Lung (tissue), 11 donors: ENCODE measurements at regions not wholly inside any gene's neighbourhood (a gene's known extent, or its start where the extent isn't known, plus 50 kb on each side); places are given as distances from the start of the nearest gene placed in this dataset.

Experiments used
- ATAC-seq: fragments of 200-7000 bp; cut with Tn5 transposase; one replicate; pipeline ENCODE4 v1.9.1; 2020; ENCODE audit warnings: moderate number of reproducible peaks; ENCODE audit not compliant: insufficient read depth, low FRiP score
- DNase-seq, 3 donors: peaks; one replicate each; pipeline ENCODE4 v3.0.0-alpha.2; 2013 to 2017
- H3K27ac ChIP-seq, 2 donors: one replicate each; pipeline ENCODE4 v1.5.1; 2013; ENCODE audit warnings: mild to moderate bottlenecking in 2 of 2, moderate library complexity in 2 of 2, control low read depth in 1 of 2, inconsistent platforms in 1 of 2, low read depth in 1 of 2, low read length in 1 of 2
- H3K27me3 ChIP-seq, 3 donors: one replicate each; pipeline ENCODE4 v1.5.1; 2013; ENCODE audit warnings: low read length in 2 of 3; ENCODE audit not compliant: control insufficient read depth in 3 of 3, insufficient read depth in 3 of 3
- H3K36me3 ChIP-seq, 4 donors: one replicate each; pipeline ENCODE4 v1.5.1; 2013; ENCODE audit warnings: low read length in 4 of 4, mild to moderate bottlenecking in 1 of 4, moderate library complexity in 1 of 4; ENCODE audit not compliant: control insufficient read depth in 4 of 4, insufficient read depth in 4 of 4
- H3K4me1 ChIP-seq, 5 donors: one replicate each; pipeline ENCODE4 v1.5.1; 2013; ENCODE audit warnings: low read length in 5 of 5, mild to moderate bottlenecking in 2 of 5, moderate library complexity in 1 of 5; ENCODE audit not compliant: control insufficient read depth in 5 of 5, insufficient read depth in 5 of 5
- H3K4me3 ChIP-seq: one replicate; pipeline ENCODE4 v1.5.1; 2013; ENCODE audit warnings: mild to moderate bottlenecking, control low read depth, moderate library complexity
- H3K9ac ChIP-seq, 2 donors: one replicate each; pipeline ENCODE4 v1.5.1; 2013; ENCODE audit warnings: low read length in 2 of 2, control low read depth in 1 of 2; ENCODE audit not compliant: insufficient read depth in 1 of 2
- H3K9me3 ChIP-seq, 4 donors: one replicate each; pipeline ENCODE4 v1.5.1; 2013; ENCODE audit warnings: low read length in 3 of 4, mild to moderate bottlenecking in 1 of 4, moderate library complexity in 1 of 4; ENCODE audit not compliant: control insufficient read depth in 4 of 4, insufficient read depth in 3 of 4
- WGBS, 2 donors: extraction: QIAGEN DNeasy Blood & Tissue Kit; methylation state at CpG; one replicate each; pipeline ENCODE4 v1.1.7; 2013; 5-methylcytosine and 5-hydroxymethylcytosine counted together
- TF ChIP-seq, protein P1 (sequence below): IDR thresholded peaks from 2 replicates; pipeline ENCODE4 v1.5.1; 2012; ENCODE audit warnings: mild to moderate bottlenecking; ENCODE audit errors: control extremely low read depth, extremely low read depth
- donor health status: control.
- donor health status: control.
- donor health status: Bipolar disorder and iron deficiency.
- donor health status: healthy.
- donor health status: DM: yes; HTN: yes; CAD: no.

DNA sequence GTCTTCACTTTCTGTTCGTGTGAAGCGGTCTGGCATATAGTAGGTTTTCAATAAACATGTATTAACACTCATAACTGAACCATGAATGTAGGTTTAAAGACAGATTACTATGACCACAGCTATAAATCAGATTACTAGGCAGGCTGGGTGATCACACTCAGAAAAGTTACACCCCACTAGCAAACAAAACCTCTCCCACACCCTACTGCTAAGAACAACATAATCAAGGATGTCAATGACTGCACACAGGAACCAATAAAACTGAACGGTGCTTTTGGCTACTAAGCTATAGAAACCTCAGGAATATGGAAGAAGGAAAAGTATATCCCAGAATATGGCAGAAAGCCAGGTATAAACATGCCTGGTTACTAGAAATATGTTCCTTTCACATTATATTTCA, 676.9 kb downstream of the SMARCA1 start:
- no peak overlapping the region for H3K27ac ChIP-seq

DNA sequence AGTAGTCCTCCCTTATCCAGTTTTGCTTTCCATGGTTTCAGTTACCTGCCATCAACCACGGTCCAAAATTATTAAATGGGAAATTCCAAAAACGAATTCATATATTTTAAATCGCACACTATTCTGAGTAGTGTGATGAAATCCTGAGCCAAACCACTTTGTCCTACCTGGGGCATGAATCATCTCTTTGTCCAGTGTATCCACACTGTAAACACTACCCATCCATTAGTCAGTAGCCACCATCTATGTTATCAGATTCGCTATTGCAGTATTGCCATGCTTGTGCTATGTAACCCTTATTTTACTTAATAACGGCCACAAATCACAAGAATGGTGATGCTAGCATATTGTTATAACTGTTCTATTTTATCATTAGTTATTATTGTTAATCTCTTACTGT, 704.6 kb downstream of the SMARCA1 start:
- no peaks in the 10 kb centered on the region for H3K27me3 ChIP-seq
- no peaks in the 10 kb centered on the region for H3K9me3 ChIP-seq
- no peaks in the 10 kb centered on the region for H3K4me1 ChIP-seq
- H3K36me3 ChIP-seq = no peaks in the 10 kb centered on the region
- no peak for ATAC-seq
- WGBS, 2 donors = 76 to 98% methylated on average over 5 of the region's 5 CpGs
- no peak overlapping the region for H3K27ac ChIP-seq
- no peak overlapping the region for H3K9ac ChIP-seq
- DNase-seq = no peak
- TF ChIP-seq, protein P1, sequence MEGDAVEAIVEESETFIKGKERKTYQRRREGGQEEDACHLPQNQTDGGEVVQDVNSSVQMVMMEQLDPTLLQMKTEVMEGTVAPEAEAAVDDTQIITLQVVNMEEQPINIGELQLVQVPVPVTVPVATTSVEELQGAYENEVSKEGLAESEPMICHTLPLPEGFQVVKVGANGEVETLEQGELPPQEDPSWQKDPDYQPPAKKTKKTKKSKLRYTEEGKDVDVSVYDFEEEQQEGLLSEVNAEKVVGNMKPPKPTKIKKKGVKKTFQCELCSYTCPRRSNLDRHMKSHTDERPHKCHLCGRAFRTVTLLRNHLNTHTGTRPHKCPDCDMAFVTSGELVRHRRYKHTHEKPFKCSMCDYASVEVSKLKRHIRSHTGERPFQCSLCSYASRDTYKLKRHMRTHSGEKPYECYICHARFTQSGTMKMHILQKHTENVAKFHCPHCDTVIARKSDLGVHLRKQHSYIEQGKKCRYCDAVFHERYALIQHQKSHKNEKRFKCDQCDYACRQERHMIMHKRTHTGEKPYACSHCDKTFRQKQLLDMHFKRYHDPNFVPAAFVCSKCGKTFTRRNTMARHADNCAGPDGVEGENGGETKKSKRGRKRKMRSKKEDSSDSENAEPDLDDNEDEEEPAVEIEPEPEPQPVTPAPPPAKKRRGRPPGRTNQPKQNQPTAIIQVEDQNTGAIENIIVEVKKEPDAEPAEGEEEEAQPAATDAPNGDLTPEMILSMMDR = no peak
- H3K4me3 ChIP-seq = no peak overlapping the region

More for the DNA sequence above, 676.9 kb downstream of the SMARCA1 start:
- DNase-seq = no peak
- 71 to 87% methylated on average over 3 of the region's 3 CpGs for WGBS, 2 donors
- no peaks in the 10 kb centered on the region for H3K36me3 ChIP-seq
- H3K9me3 ChIP-seq = no peaks in the 10 kb centered on the region
- H3K4me3 ChIP-seq = no peak overlapping the region
- no peaks in the 10 kb centered on the region for H3K27me3 ChIP-seq
- no peaks in the 10 kb centered on the region for H3K4me1 ChIP-seq
- no peak overlapping the region for H3K9ac ChIP-seq
- ATAC-seq = no peak
- TF ChIP-seq, protein P1 = no peak

DNA sequence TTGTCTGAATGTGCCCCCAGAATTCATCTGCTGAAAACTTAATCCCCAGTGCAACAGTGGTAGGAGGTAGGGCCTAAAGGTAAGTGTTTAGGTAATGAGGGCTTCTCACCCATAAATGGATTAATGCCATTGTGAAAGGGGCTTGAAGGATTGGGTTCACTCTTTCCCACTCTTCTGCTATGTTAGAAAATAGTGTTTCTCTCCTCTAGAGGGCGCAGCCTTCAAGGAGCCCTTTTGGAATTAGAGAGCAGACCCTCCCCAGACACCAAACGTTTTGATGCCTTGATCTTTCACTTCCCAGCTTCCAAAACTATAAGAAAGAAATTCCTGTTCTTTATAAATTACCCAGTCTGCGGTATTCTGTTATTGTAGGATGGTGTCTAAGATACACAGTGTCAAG, 706.4 kb downstream of the SMARCA1 start:
- Histone ChIP-seq H3K9me3 (no peaks in the 10 kb centered on the region), H3K27ac (no peak overlapping the region), H3K36me3 (no peaks in the 10 kb centered on the region), H3K27me3 (no peaks in the 10 kb centered on the region), H3K4me3 (no peak overlapping the region), H3K9ac (no peak overlapping the region), H3K4me1 (no peaks in the 10 kb centered on the region)
- no peak for ATAC-seq
- TF ChIP-seq, protein P1 = no peak
- DNase-seq = peak in 1 of 3 donors; percentile 4
- 7 to 21% methylated on average over 3 of the region's 3 CpGs for WGBS, 2 donors

DNA sequence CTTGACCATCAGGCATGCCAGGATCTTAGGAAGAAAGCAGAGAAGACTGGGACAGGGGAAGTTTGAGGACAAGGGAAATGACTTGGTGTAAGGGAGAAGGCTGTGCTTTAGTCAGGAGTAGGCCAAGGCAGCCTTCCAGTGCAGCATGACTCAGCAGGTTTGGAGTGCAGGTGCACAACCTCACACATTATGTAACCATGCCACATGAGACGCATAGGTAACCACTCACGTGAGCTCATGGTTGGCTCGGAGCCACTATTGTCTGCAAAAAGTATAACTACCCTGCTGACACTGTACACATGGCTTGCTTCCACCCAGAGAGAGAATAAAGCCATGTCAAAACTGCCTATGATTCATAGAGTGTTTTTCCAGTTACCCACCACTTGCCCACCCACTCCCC, 715.9 kb downstream of the SMARCA1 start:
- H3K4me1 ChIP-seq = no peaks in the 10 kb centered on the region
- H3K36me3 ChIP-seq = no peaks in the 10 kb centered on the region
- H3K27ac ChIP-seq = no peak overlapping the region
- no peak overlapping the region for H3K4me3 ChIP-seq
- H3K9me3 ChIP-seq = peaks cover 0 to 7% (median 0%) of the 10 kb centered on the region in 4 donors
- ATAC-seq (no peak), DNase-seq (peak in 2 of 3 donors; percentile 3 to 12)
- H3K9ac ChIP-seq = no peak overlapping the region
- WGBS, 2 donors = 62 to 76% methylated on average over 3 of the region's 3 CpGs
- TF ChIP-seq, protein P1 = no peak
- H3K27me3 ChIP-seq = no peaks in the 10 kb centered on the region
